IPS-18c (cell line): ENCODE measurements at regions not wholly inside any gene's neighbourhood (a gene's known extent, or its start where the extent isn't known, plus 50 kb on each side); places are given as distances from the start of the nearest gene placed in this dataset.

Source experiments
- H3K4me3 ChIP-seq: 2 replicates; pipeline ENCODE4 v1.7.0; 2013; ENCODE audit warnings: low read depth, mild to moderate bottlenecking, low read length, moderate library complexity; ENCODE audit not compliant: insufficient read depth
- H3K9me3 ChIP-seq: one replicate; pipeline ENCODE4 v1.6.1; 2013; ENCODE audit warnings: mild to moderate bottlenecking, low read length, moderate library complexity; ENCODE audit not compliant: control insufficient read depth, insufficient read depth

- Histone ChIP-seq H3K9me3 (no peaks in the 10 kb centered on the region), H3K4me3 (no peak overlapping the region)
Measured at GRCh38 chr12:62082448-62082847, 177.8 kb upstream of the USP15 start.

GRCh38 chr12:62098132-62098531 is 162.1 kb upstream of the USP15 start:
- H3K9me3 ChIP-seq, result no peaks in the 10 kb centered on the region
- H3K4me3 ChIP-seq, result no peak overlapping the region

- H3K4me3 ChIP-seq, result no peak overlapping the region
- no peaks in the 10 kb centered on the region for H3K9me3 ChIP-seq
Measured at GRCh38 chr12:62103748-62104147, 156.5 kb upstream of the USP15 start.

- no peak overlapping the region for H3K4me3 ChIP-seq
- H3K9me3 ChIP-seq, result no peaks in the 10 kb centered on the region
Measured at GRCh38 chr12:62106547-62107185, 153.5 kb upstream of the USP15 start.

GRCh38 chr12:62113366-62114011 is 146.7 kb upstream of the USP15 start:
- Histone ChIP-seq H3K9me3 (no peaks in the 10 kb centered on the region), H3K4me3 (no peak overlapping the region)

GRCh38 chr12:62116986-62117385 is 143.2 kb upstream of the USP15 start:
- Histone ChIP-seq H3K9me3 (no peaks in the 10 kb centered on the region), H3K4me3 (no peak overlapping the region)

GRCh38 chr12:62123721-62124203 is 136.4 kb upstream of the USP15 start:
- H3K4me3 ChIP-seq, result no peak overlapping the region
- no peaks in the 10 kb centered on the region for H3K9me3 ChIP-seq

- no peak overlapping the region for H3K4me3 ChIP-seq
- no peaks in the 10 kb centered on the region for H3K9me3 ChIP-seq
Measured at GRCh38 chr12:62127516-62127915, 132.7 kb upstream of the USP15 start.

- Histone ChIP-seq H3K9me3 (no peaks in the 10 kb centered on the region), H3K4me3 (no peak overlapping the region)
Measured at GRCh38 chr12:62128175-62128975, 131.8 kb upstream of the USP15 start.

- H3K4me3 ChIP-seq, result no peak overlapping the region
- no peaks in the 10 kb centered on the region for H3K9me3 ChIP-seq
Measured at GRCh38 chr12:62129291-62129690, 130.9 kb upstream of the USP15 start.

- Histone ChIP-seq H3K9me3 (no peaks in the 10 kb centered on the region), H3K4me3 (no peak overlapping the region)
Measured at GRCh38 chr12:62130402-62130801, 129.8 kb upstream of the USP15 start.

- H3K9me3 ChIP-seq, result no peaks in the 10 kb centered on the region
Measured at GRCh38 chr12:62130834-62131552, 129.2 kb upstream of the USP15 start.

GRCh38 chr12:62133440-62133839 is 126.8 kb upstream of the USP15 start:
- no peak overlapping the region for H3K4me3 ChIP-seq

More at GRCh38 chr12:62130834-62131552, 129.2 kb upstream of the USP15 start:
- H3K4me3 ChIP-seq, result no peak overlapping the region

GRCh38 chr12:62135553-62136200 is 124.5 kb upstream of the USP15 start:
- H3K9me3 ChIP-seq, result no peaks in the 10 kb centered on the region
- no peak overlapping the region for H3K4me3 ChIP-seq

More at GRCh38 chr12:62133440-62133839, 126.8 kb upstream of the USP15 start:
- H3K9me3 ChIP-seq, result no peaks in the 10 kb centered on the region

- no peak overlapping the region for H3K4me3 ChIP-seq
- H3K9me3 ChIP-seq, result no peaks in the 10 kb centered on the region
Measured at GRCh38 chr12:62136496-62136895, 123.7 kb upstream of the USP15 start.

- Histone ChIP-seq H3K9me3 (no peaks in the 10 kb centered on the region), H3K4me3 (no peak overlapping the region)
Measured at GRCh38 chr12:62138527-62138926, 121.7 kb upstream of the USP15 start.

- H3K9me3 ChIP-seq, result no peaks in the 10 kb centered on the region
- no peak overlapping the region for H3K4me3 ChIP-seq
Measured at GRCh38 chr12:62146318-62146717, 113.9 kb upstream of the USP15 start.
